Caco-2 (cell line): ENCODE measurements at regions not wholly inside any gene's neighbourhood (a gene's known extent, or its start where the extent isn't known, plus 50 kb on each side); places are given as distances from the start of the nearest gene placed in this dataset.

Experiments used
- BruUV-seq: library from RNA; stranded (reverse); fragments of 400-500 nt; replicated peaks from 2 replicates; lab custom pipeline; 2021; lab: Mats Ljungman, UMichigan
- CTCF ChIA-PET: fragments of 300-600 bp; sonication (Branson Sonifier 250); formaldehyde crosslinking; loops from one replicate; lab custom pipeline; 2022; ENCODE audit warnings: antibody characterized with exemption; lab: Charles Lee
- POLR2A ChIA-PET: fragments of 300-600 bp; sonication (Branson Sonifier 250); formaldehyde crosslinking; loops from one replicate; lab custom pipeline; 2022; ENCODE audit warnings: antibody characterized with exemption; lab: Charles Lee
- DNase-seq, 2 experiments: peaks; one replicate each; pipeline versions ENCODE4 v3.0.0 to v3.0.0-alpha.2; 2020 to 2022
- H3K27me3 ChIP-seq: replicated peaks from 2 replicates; pipeline ENCODE4 v1.6.0; 2011; ENCODE audit warnings: low read length; ENCODE audit not compliant: control insufficient read depth, insufficient read depth
- H3K36me3 ChIP-seq: 2 replicates; pipeline ENCODE4 v1.5.1; 2011; ENCODE audit warnings: low read length; ENCODE audit not compliant: control insufficient read depth, insufficient read depth
- H3K4me1 ChIP-seq: fragments of 250-450 bp; sonication (Bioruptor Pico); 2 replicates; pipeline ENCODE4 v1.5.1; 2020; ENCODE audit warnings: mild to moderate bottlenecking
- H3K4me3 ChIP-seq: 2 replicates; pipeline ENCODE4 v1.5.1; 2011; ENCODE audit warnings: low read depth, mild to moderate bottlenecking, control low read depth, low read length
- H3K9me3 ChIP-seq: fragments of 250-450 bp; sonication (Bioruptor Pico); 2 replicates; pipeline ENCODE4 v1.5.1; 2020; ENCODE audit warnings: mild to moderate bottlenecking, moderate library complexity
- H3K27ac Mint-ChIP-seq: one replicate; pipeline ENCODE4 v1.8.0; 2022; ENCODE audit warnings: mixed read lengths; ENCODE audit not compliant: unreplicated experiment
- H3K27me3 Mint-ChIP-seq: one replicate; pipeline ENCODE4 v1.8.0; 2022; ENCODE audit warnings: mixed read lengths; ENCODE audit not compliant: insufficient read depth, unreplicated experiment
- H3K36me3 Mint-ChIP-seq: one replicate; pipeline ENCODE4 v1.8.0; 2022; ENCODE audit warnings: mild to moderate bottlenecking, mixed read lengths; ENCODE audit not compliant: insufficient read depth, unreplicated experiment
- H3K4me1 Mint-ChIP-seq: one replicate; pipeline ENCODE4 v1.8.0; 2022; ENCODE audit warnings: low read depth, mixed read lengths; ENCODE audit not compliant: unreplicated experiment
- H3K4me3 Mint-ChIP-seq: one replicate; pipeline ENCODE4 v1.8.0; 2022; ENCODE audit warnings: mild to moderate bottlenecking, moderate library complexity, mixed read lengths; ENCODE audit not compliant: unreplicated experiment
- H3K9me3 Mint-ChIP-seq: one replicate; pipeline ENCODE4 v1.8.0; 2022; ENCODE audit warnings: mixed read lengths; ENCODE audit not compliant: unreplicated experiment
- CTCF ChIP-seq, 2 experiments: fragments of 200-600 bp in 1 of 2; IDR thresholded peaks; 1 replicate in 1 of 2; 2 replicates in 1 of 2; pipeline versions ENCODE4 v1.5.1 to v1.8.0; 2011 to 2022; ENCODE audit warnings: antibody characterized with exemption in 1 of 2, control low read depth in 1 of 2, inconsistent platforms in 1 of 2, low read depth in 1 of 2, low read length in 1 of 2, mild to moderate bottlenecking in 1 of 2, moderate library complexity in 1 of 2; ENCODE audit not compliant: insufficient read depth in 1 of 2, severe bottlenecking in 1 of 2, unreplicated experiment in 1 of 2
- intact Hi-C: fragments of 100-400 bp; cut with micrococcal nuclease; formaldehyde crosslinking; loops from one replicate; pipeline ENCODE4 v1.10.0; 2022; ENCODE audit not compliant: unreplicated experiment

DNA sequence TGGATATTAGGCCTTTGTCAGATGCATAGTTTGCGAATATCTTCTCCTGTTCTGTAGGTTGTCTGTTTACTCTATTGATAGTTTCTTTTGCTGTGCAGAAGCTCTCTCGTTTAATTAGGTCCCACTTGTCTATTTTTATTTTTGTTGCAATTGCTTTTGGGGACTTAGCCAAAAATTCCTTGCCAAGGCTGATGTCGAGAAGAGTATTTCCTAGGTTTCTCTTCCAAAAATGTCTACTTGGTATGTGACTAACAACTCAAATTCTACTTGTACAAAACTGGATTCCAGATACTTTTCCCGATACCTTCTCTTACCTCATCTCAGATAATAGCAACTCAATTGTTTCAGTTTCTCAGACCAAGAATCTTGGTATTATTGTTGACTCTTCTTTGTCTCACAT, 142.4 kb upstream of the GLRA2 start:
- H3K4me1 ChIP-seq: no peaks in the 10 kb centered on the region
- no peak overlapping the region for H3K27ac Mint-ChIP-seq
- H3K4me3 Mint-ChIP-seq: no peak overlapping the region
- H3K36me3 Mint-ChIP-seq: no peaks in the 10 kb centered on the region
- H3K9me3 ChIP-seq: no peaks in the 10 kb centered on the region
- no peaks in the 10 kb centered on the region for H3K4me1 Mint-ChIP-seq
- TF ChIP-seq CTCF (IDR thresholded peaks at IDR 0.05; ENCODE audit: insufficient read depth in 1 of 2, low read depth in 1 of 2, low read length in 1 of 2, severe bottlenecking in 1 of 2, unreplicated experiment in 1 of 2): no peak
- intact Hi-C loops: no loop called here
- DNase-seq: no peak
- BruUV-seq: no TSS peak
- H3K4me3 ChIP-seq: no peak overlapping the region
- CTCF ChIA-PET: no interaction called here
- POLR2A ChIA-PET: no interaction called here
- no peaks in the 10 kb centered on the region for H3K27me3 Mint-ChIP-seq
- no peaks in the 10 kb centered on the region for H3K36me3 ChIP-seq
- no peaks in the 10 kb centered on the region for H3K27me3 ChIP-seq
- no peaks in the 10 kb centered on the region for H3K9me3 Mint-ChIP-seq

- intact Hi-C loops: no loop called here
- no peak overlapping the region for H3K4me3 ChIP-seq
- no peaks in the 10 kb centered on the region for H3K27me3 ChIP-seq
- Mint-ChIP-seq H3K9me3 (no peaks in the 10 kb centered on the region), H3K4me1 (no peaks in the 10 kb centered on the region), H3K4me3 (no peak overlapping the region), H3K36me3 (no peaks in the 10 kb centered on the region), H3K27ac (no peak overlapping the region), H3K27me3 (no peaks in the 10 kb centered on the region)
- ChIA-PET CTCF (no interaction called here), POLR2A (no interaction called here)
- no peaks in the 10 kb centered on the region for H3K4me1 ChIP-seq
- BruUV-seq: no TSS peak
- no peaks in the 10 kb centered on the region for H3K9me3 ChIP-seq
- no peak for DNase-seq
- no peak for TF ChIP-seq CTCF (IDR thresholded peaks at IDR 0.05; ENCODE audit: insufficient read depth in 1 of 2, low read depth in 1 of 2, low read length in 1 of 2, severe bottlenecking in 1 of 2, unreplicated experiment in 1 of 2)
- H3K36me3 ChIP-seq: no peaks in the 10 kb centered on the region
Measured at GRCh38 chrX:14380044-14380443, 149.3 kb upstream of the GLRA2 start.

DNA sequence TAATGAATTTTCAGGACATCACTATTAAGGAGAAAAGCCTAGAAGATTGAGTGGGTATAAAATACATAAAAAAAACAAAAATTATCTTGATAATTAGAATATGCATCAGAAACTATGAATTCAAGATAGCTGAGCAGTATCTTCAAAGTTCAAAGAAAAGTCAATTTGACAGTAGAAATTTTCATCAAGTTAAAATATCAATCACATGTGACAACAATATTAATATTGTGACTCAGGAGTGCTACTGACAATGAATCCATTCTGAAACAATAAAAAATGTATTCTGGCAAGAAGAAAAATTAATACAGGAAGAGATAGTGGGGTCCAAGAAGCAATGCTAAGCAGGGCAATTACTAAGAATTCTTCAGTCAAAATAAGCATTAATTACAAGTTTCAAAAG, 151.9 kb upstream of the GLRA2 start:
- intact Hi-C loops: no loop called here
- ChIA-PET POLR2A (no interaction called here), CTCF (no interaction called here)
- no peak for TF ChIP-seq CTCF (IDR thresholded peaks at IDR 0.05; ENCODE audit: insufficient read depth in 1 of 2, low read depth in 1 of 2, low read length in 1 of 2, severe bottlenecking in 1 of 2, unreplicated experiment in 1 of 2)
- Mint-ChIP-seq H3K4me3 (no peak overlapping the region), H3K4me1 (no peaks in the 10 kb centered on the region), H3K27ac (no peak overlapping the region), H3K27me3 (no peaks in the 10 kb centered on the region), H3K9me3 (peaks cover under 1% of the 10 kb centered on the region), H3K36me3 (no peaks in the 10 kb centered on the region)
- no peaks in the 10 kb centered on the region for H3K4me1 ChIP-seq
- no TSS peak for BruUV-seq
- H3K36me3 ChIP-seq: no peaks in the 10 kb centered on the region
- no peaks in the 10 kb centered on the region for H3K27me3 ChIP-seq
- no peak for DNase-seq
- no peak overlapping the region for H3K4me3 ChIP-seq
- H3K9me3 ChIP-seq: no peaks in the 10 kb centered on the region
